Stimulated activated naive CD4-positive, alpha-beta T cell treated with Interleukin-2 at 50 U/mL for 16 hours (primary cell): ENCODE measurements at regions not wholly inside any gene's neighbourhood (a gene's known extent, or its start where the extent isn't known, plus 50 kb on each side); places are given as distances from the start of the nearest gene placed in this dataset.

Source experiments
- DNase-seq: peaks from one replicate; lab custom pipeline; 2025; lab: John Stamatoyannopoulos, UW

DNA sequence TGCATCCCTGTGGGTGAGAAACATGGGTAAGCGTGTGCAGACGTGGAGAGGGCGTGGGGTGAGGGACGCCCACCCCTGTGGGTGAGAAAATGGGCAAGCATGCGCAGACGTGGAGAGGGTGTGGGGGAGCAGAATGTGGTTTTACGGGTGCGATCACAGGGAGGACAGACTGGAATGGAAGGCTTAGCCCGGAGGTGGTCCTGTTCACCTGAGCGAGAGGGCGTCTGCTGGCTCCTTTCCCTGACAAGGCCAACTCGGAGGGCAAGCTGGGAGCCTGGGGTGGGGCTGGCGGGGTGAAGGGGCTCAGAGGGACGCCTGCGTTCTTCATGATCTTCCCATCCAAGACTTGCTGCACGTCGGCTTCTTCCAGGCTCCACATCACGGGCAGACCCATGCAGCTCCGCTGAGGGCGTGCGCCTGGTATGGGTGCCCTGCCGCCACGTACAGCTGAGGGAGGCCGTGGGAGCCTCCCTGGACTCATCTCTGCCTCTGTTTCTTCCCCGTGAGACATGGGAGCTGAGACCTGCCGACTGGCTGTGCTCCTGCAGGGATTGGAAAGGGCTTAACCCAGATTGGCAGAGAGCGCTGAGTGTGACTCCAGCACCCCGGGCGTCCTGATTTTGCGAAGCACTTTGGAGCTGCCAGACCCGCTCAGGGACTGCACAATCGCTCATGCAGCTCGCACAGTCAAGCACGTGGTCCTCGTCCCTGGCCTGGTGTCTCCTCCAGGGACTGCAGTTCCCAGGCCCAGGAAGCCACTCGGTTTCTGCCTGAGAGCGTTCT is 74.3 kb upstream of the SHH start:
- no peak for DNase-seq

DNA sequence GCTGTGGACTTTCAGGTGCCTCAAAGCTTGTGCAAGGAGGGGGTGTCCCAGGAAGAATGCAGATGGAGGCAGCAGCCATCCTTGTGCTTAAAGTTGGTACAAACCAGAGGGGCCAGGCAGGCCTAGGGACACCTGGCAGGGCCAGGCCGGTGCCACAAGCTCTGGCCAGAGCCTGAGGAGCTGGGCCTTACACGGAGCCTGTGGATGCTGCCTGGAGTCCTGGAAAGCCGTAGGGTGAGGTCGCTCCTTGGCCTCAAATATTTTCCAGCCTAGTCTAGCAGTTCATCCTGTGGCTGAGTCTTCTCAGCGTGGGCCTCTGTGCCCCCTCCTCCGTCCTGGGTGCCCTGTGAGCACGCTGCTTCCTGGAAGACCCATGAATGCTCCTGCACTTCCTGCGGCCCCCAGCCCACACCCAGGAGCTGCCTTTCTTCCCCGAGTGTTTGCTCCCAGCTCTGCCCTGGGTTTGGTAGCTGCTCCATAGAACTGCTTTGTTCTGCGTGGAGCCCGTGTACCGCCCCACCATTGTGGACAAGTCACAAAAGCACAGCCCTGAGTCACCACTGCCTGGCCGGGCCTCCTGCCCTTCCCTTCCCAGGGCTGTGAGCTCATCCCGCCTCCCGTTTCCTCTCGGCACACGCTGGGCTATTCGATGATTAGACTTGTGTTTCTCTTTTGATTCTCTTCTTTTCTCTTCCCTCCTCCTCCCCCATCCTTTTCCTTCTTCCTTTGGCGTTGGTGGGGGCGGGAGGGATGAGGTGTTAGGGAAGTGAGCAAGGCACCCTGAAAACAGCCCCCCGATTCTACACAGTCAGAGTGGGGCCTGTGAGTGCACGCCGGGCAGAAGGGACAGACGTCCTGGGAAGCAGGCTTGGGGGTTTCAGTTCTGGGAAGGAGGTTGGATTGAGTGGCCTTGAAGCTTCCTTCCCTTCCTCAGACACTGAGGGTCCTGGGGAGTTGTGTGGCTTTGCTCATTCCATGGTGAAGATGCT is 73.2 kb upstream of the SHH start:
- no peak for DNase-seq

DNA sequence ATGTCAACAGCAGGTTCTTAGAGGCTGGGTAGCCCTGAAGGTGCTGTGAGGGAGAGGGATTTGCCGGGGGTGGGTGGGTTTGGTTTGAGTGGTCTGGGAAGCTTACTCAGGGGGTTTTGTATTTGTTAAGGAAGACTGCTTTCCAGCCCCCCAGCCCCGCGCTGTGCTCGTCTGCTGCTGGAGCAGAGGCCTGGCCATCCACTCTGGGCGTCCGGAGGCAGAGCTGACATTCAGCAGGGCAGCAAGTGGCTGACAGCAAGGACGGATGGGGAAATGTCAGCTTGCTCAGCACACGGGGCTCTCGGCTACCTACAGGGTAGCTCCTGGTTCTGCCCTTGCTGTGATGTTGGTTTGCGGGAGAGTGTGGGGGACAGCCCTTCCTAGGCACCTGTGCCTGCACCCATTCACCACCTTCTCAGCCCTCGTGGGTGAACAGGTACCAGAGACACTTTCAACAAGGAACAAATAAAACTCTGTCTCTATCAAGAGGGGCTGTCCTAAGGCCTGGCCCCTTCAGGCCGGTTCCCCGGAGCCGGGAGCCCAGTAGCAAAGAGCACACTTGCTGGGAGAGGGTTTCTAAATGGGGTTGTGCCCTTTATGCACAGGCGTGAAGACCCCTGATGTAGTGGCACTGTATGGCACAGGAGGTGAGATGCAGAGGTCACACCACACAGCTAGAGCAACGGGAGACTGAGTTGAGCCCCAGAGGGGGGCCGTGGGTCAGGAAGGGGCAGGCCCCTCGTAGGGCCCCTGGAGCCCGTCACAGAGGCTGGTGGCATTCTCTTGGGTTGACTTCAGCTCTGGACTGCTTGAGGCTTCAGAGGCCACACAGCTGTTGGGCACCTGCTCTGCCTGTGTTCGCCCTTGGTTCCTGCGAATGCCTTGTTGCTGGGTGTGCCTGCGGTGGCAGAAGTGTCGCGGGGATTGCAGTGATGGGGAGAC is 72.2 kb upstream of the SHH start:
- no peak for DNase-seq

GRCh38 chr7:155883491-155884224 is 71.4 kb upstream of the SHH start:
- DNase-seq, result no peak

- no peak for DNase-seq
Observed at GRCh38 chr7:155882596-155882995, 70.3 kb upstream of the SHH start.

DNA sequence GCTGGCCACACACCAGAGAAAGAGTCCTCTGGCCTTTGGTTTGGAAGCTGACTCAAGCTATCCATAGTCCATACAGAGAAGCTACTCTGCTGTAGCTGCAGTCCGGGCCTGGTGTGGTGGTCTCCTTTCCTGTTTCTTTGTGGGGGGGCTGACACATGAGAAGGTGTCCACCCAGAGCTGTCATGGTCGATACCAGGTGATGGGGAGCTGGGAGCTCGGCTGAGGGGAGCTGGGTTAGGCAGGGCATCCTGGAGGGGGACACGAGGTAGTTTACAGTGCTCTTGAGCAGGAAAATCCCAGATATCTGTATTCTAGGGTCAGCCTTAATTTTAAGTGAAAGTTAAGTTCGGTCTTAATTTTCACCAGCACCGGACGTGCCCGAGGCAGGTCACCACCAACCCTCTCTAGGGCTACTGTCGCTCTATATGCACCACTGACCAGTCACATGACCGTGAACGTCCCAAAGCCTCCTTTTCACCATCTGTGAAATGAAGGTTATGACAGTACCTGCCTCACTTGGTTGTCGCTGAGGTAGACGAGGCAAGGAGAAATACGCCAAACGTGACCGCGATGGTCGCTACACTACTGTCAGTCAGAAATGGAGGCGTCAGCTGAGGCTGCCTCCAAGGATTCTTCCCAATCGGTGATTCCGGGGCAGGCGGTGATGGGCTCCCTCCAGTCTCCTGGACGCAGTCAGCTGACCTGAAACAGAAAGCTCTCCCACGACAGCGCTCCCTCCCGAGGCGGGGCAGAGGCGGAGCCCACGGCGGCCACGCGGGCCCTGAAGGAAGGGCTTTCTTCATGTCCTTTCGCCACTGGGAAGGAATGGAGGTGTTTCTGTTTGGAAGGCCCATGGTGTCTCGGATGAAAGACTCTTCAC is 69.4 kb upstream of the SHH start:
- no peak for DNase-seq

DNA sequence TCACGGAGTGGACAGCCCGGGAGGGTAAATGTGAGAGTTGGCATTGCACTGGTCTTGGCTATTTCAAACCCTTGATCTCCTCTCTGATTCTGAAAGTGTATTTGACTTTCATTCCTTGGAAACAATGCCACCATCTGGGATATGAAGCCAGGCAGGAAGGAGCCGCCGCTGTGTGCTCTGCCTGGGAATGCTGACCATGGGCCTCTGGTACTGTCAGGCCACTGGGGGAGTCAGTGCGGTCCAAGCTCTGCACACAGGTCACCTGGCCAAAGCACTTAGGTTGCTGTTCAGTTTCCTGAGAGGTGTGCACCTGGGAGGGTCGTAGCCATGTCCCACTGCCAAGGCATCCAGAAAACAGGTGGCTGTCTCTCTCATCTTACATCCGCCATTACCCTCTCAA is 68.5 kb upstream of the SHH start:
- no peak for DNase-seq

GRCh38 chr7:155879592-155879991 is 67.3 kb upstream of the SHH start:
- DNase-seq, result no peak

DNA sequence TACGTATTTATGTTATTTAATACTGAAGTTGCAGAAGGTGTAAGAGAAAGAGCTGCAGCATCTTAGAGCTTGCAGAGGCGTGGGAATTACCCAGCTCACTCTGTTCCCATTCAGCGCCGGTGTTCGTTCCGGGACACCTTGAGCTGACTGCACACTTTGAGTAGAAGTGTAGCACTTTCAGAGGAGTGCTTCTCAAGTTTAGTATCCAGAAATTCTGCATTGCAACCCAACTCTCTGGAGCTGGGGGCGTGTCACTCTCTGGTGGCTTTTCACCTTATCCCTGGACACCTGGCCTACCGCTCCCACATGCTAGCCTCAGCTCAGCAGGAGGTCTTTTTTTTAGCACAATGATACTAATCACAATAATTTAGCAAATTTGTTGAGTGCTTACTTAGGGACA is 66.4 kb upstream of the SHH start:
- no peak for DNase-seq

GRCh38 chr7:155878250-155878649 is 66.0 kb upstream of the SHH start:
- DNase-seq, result no peak

- no peak for DNase-seq
Observed at GRCh38 chr7:155877167-155877566, 64.9 kb upstream of the SHH start.

DNA sequence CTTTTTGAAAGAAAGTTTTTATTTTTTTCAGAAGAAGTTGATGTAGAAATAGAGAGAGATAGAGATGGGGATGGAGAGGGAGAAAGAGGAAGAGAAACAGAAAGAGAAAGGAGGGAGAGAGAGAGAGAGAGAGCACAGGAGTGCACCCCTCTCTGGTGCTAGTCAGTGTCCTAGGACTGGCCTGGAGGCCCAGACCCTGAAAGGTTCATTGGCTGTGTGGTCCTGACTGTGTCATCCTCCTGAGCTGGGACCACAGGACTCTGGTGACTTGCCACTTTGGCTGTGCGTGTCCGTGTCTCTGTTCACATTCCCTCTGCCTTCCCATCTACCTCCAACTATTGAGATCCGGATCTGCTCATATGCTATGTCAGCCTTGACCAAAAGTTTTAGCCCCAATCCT is 62.1 kb upstream of the SHH start:
- DNase-seq, result no peak

- DNase-seq, result no peak
Observed at GRCh38 chr7:155874010-155874409, 61.7 kb upstream of the SHH start.

DNA sequence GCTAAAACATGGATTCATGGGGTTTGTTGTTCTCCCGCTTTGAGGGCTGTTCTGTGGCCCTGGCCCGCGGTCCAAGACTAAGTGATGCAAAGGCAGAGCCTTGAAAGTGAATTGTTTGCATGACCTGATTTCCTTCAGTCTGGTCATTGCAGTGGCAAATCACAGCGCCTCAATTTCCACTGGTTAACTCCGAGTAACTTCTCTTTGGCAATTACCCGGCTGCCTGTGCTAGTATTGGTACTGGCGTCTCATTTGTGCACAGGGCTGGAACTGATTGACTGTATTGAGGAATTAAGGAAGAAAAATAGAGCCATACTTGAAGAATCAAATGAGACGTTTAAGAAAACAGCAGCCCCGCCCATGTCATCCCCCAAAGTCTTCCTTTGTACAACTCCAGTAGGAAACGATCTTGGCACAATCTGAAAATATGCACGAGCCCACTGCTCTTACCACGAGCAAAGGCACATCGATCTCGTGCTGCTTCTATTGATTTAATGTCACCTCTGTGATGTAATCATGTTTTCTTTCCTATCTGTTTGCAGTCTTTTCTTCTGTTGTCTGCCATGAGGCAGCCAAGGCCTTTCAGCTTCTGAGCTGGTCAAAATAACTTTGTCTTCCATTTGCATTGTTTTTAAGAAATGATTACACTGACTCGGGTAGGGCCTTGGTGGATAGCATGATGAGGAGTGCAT is 60.6 kb upstream of the SHH start:
- no peak for DNase-seq

DNA sequence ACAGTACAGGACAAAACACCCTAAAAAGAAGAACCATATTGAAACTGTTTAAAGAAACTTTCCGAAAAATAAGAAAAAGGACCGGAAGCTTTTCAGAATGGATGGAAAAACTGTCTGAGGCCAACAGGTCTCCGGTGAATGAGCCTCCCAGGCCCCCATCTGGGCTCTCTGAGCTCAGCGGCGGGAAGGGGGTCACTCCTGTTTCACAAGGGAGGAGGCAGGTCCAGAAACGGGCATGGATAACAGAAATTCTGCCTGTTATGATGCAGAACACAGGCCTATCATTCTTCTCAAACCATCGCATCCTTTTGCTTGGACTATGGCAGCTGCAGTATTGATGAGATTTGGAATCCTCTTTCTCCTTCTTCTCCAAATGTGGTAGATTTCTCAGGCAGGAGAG is 58.9 kb upstream of the SHH start:
- DNase-seq, result no peak

GRCh38 chr7:155870334-155871180 is 58.3 kb upstream of the SHH start:
- DNase-seq, result no peak

DNA sequence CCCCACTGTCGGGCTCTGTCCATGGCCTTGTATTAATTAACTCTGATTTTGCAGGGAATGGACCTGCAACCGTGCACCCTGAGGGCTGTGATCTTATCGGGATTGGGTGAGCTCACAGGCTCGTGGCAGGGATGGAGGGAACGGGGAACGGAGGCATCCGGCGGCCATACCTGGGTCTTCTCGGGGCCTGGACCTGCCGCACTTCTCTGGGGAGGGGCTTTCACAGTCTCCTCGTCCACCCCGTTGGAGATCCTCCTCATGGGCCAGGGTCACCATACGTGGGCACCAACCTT is 57.5 kb upstream of the SHH start:
- no peak for DNase-seq

- no peak for DNase-seq
Observed at GRCh38 chr7:155868955-155869783, 56.9 kb upstream of the SHH start.
